ENCODE measurements at regions not wholly inside any gene's neighbourhood (a gene's known extent, or its start where the extent isn't known, plus 50 kb on each side); places are given as distances from the start of the nearest gene placed in this dataset.

DNA sequence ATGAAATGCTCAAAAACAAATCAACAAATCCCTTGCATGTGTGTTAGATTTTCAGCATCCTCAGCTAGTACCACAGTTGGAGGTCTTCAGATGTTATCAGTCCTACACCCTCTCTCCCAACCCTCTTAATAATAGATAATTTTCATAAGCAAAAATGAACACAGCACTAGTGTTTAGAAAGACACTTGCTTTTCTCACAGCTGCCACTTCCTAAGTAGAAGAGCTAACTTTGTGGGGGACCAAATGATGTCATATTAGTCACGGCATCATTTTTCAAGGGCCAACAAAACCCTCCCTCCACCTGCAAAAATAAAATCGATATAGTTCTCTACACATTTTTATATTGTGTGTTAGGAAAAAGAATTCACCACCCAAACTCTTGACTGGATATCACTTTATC, 163.5 kb upstream of the GYPA start:
- ATAC-seq = no peak

DNA sequence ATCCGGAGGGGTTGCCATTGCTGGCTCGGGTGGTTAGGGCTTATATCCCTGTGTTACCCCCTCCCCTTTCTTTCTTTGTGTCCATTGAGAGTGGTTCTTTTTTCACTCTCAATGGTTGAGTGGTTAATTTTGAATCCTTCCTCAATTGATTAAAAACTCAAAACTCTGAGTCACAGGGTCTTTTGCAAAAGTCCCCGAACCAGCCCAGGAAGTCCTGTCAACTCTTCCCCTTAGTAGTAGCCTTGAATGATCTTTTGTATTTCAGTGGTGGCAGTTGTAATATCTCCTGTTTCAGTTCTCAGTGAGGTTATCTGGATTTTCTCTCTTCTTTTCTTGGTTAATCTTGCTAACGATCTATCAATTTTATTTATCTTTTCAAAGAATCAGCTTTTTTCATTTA, 170.0 kb upstream of the GYPA start:
- no peak for ATAC-seq

DNA sequence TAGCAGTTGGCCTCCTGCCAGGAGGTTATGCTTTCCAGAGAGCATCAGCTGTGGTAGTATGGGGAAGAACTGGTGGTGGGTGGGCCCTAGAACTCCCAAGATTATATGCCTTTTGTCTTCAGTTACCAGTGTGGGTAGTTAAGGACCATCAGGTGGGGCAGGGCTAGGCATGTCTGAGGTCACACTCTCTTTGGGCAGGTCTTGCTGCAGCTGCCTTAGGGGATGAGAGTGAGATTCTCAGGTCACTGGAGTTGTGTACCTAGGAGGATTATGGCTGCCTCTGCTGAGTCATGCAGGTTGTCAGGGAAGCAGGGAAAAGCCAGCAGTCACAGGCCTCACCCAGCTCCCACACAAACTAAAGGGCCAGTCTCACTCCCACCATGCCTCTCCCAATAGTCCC, 172.9 kb upstream of the GYPA start:
- no peak for ATAC-seq

DNA sequence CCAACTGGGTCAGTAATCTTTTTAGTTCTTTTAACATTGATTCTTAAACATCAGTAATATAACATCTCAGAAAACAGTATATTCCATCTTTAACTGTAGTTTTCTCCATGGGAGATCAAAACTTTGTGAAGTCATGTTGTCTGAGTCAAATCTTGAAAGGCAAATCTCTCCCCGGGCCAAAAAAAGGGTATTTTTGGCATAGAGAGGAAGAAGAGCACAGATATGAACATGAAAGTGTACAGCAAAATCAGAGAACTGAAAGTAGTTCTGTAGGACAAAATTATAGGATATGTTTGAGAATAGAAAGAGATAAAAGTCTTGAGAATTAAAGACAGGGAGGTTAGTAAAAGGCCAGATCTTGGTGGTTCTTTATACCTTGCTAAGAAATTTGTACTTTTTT, 176.4 kb upstream of the GYPA start:
- ATAC-seq = no peak

DNA sequence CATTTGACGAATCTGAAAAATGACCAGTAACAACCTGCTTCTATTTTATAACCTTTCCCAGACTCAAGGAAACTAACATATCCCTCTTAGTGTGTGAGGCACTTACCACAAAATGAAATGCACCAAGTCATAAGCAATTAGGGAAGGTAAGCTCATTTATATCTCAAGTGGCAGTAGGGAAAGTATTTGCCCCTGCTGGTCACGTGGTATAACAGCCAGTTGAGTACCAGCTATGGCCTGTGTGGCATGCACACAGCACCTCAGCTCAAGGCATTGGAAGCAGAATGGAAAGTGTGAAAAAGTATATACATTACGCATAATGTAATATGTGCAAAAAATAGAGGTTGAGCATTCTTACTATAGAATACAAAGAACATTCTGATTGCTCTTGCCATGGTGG, 178.3 kb upstream of the GYPA start:
- ATAC-seq = no peak

DNA sequence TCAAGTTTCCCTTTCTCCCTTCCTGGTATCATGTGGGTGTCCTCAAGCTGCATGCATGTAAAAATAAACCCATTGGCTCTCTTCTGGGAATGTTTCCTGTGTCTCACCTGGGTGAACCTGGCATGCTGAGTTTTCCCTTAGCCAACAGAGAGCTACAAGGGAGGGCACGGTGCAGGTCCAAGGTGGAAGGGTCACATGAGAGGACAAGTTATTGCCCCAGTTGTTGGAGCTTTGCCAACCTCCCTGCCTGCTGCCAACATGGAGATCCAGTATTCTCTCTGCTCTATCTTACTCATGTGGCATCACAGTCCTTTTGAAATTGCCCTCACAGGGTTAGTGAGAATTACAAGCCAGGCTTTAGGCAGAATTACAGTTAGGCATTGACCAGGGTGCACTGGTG, 196.1 kb upstream of the GYPA start:
- ATAC-seq = no peak

DNA sequence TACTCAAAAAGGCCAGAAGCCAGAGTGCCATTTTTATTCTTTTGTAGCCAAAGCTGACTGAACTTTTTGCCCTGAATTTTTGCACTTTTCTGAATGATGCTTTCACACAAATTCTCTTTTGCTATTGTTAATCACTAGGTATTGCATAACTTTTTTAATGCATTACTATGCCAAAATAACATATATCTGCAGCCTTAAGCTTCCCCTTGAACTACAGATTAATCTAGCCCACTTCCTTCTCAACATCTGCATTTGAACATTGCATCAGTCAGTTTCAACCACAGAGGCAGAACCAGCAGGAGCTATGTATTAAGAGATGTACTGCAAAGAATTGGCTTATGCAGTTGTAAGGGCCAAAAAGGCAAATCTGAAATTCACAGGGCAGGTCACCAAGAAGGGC, 197.6 kb upstream of the GYPA start:
- no peak for ATAC-seq

DNA sequence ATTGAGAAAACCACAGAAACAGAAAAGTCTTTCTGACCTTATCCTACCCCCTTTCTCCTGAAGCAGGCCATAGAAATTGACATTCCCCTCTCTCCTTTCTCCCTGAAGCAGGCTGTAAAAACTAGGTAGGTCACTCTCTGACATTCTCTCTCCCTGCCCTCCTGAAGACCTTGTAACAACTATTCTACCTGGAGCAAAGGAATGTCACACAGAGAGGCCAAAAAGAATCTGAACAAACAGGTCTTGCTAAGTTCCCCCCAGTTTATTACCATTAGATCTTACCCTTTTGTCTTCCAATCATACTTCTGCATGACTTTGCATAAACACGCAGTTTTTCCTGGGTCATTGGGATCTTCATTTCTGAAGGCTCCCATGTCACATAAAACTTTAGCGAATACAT, 198.3 kb upstream of the GYPA start:
- no peak for ATAC-seq

DNA sequence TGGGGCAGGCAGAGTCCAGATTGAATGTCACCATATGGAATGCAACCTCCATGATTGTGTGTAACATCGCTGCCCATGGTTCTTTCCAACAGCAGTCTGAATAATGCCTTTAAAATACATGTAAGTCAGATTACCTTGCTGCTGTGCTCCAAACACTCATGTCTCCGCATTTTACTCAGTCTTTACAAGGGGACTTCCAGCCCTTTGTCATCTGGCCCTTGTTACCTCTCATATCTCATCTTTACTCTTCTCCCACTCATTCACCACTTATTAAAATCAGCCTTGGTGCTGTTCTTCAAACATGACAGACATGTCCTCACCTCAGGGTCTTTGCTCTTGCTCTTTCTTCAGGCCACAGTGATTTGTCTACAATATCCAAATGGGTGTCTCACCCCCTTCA, 200.4 kb upstream of the GYPA start:
- ATAC-seq = no peak

DNA sequence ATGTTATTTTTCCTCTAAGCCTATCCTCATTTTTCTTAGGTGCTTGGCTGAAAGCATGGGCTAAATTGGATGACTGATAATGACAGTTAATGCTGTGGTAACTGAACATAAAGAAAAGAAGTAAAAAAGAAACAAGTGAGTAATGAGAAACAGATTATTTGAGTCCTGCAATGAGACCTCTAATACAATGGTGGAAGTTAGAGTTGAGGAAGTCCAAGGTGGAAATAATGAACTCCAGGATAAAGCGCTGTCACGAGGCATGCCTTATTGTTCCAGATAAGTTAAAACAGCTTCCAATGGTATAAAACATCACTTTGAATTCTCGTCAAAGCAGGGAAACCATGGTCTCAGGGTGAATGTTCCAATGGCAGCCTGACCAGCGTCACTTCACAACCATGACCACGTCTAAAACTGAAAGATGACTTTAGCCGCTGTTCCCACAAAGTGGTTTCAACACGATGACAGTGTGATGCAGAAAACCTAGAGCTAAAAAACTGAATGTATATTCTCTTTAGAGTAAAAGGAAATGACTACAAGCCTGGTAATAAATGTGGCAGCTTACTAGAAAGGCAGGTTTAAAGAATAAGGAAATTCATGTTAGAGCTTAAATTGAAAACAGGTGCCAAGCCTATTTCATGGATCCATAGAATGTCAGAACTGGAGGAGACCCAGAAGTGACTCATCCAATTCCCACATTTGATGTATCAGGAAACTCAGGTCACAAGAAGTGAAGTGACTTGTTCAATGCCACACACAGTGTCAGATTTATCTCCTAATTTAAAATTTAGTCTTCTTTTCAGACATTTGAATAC, 202.6 kb upstream of the GYPA start:
- ATAC-seq = no peak

DNA sequence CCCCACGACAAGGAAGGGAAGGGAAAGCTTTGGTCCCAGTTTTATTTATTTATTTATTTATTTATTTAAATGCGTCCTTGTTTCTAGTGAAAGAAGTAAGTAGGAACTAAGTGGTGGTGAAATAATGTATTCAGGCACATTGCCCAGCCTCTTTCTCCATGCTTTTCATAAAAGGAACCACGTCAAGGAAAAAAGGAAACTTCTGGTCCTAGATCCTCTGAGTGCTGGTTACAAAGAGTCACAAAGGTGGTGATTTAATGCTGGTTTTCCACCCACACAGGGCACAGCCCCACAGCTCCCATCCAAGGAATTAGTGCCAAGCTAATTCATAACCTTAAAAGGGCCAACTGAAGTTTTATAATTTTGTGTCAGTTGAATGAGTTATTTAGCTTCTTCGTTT, 206.6 kb upstream of the GYPA start:
- ATAC-seq = no peak

DNA sequence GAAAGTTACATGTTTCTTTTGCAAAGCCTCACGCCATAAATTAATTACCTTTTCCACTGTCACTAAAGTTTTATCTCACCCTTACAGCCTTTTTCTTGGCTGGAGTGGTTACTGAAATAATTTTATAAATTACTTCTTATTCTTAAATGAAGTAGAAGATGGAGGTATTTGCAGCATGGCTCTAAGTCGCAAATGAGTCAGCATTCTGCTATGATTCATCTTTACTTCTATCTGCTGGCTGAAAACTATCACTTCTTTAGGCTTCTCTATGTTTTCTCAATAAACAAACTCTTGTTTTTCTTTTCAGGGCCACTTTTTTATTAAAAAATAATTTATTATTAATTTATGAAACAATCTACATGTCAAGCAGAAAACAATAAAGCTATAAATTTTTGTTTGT, 210.2 kb upstream of the GYPA start:
- ATAC-seq = no peak

DNA sequence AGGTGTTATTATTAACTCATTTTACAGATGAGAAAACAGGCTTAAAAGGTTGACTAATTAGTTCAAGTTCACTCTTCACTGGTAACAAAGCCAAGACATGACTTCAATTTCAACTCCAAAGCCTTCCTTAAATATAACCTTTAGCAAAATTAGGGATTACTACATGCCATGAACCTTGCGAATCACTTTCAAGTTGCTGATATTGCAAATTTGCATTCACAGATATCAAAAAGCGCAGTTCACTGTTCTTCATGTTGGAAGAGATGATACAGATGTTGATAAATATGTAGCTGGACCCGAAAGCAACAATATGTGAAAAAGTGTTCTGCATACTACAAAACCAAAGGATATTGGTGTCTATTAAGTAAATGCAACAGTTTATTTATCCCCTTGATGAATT, 210.8 kb upstream of the GYPA start:
- no peak for ATAC-seq

DNA sequence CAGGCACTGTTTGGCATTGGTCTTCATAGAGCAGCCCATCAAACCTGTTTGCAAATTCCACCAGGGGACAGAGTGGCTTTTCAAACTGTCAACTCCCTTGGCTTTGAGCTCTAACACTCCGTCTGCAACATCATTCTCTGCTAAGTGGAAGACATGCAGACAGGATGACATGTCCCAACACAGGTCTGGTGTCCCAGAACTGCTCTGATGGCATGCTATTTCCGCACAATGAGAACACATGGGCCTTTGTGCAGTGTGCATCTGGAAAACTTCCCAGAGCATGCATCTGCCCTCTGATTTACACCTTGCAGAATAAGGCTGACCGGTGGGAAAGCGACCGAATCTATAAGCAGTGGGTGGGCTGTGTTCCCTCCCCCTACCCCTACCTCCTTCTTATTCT, 212.8 kb upstream of the GYPA start:
- no peak for ATAC-seq

DNA sequence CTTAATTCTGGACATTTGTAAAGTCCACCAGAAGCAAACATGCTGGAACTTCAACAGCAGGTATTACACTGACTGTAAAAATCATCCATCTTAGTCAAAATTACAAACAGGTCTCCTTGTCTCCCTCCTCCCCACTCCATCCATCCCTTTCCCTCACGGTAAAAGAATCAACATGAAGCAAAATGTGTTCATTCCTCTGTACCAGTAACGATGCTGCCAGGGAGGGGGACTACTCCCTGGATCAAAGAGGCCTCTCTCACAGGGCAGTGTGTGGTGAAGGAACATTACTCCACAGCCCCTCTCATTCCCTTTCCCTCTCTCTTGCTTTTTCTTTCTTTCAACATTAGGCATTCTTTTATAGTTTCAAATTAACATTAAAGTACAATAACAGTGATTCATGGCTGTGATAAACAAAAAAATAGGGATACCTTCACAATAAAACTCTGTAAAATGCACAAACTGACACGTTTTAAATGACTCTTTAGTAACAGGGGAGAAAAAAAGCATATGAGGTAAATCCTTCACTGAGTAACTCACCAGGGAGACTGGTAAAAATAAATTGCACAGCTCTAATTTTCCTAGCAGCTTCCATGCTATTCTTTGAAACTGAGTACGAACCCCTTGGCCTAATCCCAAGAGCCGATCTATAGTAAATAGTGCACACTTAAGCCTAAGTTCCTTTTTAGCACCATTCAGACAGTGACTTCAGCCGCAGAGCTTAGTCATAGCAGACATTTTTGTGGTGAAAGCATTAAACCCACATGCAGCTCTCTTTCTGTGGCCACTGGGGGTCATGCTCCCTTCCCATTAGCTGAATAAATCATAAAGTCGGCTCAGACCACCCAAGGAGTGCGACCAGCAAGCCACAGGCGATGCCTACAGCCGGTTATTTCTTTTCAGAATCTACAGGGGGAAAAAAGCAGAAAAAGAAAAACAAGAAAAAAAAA, 215.6 kb upstream of the GYPA start:
- ATAC-seq = no peak

DNA sequence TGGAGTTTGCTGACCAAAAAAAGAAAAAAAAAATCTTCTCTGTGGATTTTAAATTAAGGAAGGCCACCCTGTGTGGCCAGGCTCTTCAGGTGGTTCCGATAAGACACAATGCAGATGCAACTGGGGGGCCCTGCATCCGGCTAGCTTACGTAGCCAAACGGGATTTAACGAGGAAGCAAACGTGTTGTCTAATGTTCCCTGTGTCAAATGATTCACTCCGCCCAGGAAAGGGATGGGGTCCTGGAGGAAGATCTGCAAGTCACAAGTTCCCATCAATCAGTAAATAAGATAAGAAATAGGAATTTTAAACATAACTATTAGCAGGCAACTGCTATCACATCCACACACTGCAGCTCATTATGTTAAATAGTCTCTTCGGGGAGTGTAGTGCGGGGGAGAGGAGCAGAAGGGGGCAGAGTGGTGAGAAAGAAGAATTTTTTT, 216.4 kb upstream of the GYPA start:
- no peak for ATAC-seq

DNA sequence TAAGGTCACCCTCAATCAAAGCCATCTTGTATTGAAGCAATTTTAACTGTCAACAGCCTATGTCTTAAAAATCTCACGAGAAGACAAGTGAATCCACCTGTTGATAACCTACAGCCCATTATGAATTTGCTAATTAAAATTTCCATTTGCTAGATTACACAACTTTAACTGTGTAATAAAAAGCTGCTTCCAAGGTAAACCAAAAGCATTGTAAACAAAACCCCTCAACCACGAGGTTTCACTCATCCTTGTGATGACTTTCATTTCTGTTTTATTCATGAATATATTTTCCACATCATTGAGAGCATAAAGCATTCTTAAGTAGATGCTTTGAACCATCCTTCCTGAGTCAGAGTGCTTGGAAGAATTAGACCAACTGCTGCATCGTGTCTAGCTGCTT, 217.5 kb upstream of the GYPA start:
- ATAC-seq = no peak

DNA sequence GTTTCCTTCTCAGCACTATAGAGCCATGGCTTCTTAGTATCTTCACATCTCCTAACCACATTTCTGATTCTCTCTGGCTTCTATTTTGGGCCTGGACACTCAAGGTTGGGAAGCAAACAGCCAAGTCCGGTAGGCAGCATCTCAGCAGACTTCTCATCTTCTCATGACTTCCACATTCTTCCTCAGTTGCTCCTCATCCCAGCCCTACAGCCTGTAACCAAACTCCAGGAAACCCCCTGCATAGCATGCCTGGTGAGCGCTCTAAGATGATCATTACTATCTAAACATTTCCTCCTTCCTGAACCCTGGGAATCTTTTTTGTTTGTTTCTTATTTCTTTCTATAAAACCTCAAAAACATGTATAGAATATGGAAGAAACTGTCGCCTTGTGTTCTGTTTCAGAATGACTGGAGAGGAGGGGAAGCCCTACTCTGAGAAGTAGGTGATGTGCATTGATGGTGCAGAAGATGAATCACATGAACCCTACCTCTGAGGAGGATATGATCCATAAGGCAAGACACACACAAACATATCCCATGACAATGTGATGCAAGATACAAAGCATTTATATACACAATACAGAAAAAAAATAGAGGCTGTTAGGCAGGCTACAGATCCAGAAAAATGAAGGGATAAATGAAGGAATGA, 219.8 kb upstream of the GYPA start:
- ATAC-seq = no peak

DNA sequence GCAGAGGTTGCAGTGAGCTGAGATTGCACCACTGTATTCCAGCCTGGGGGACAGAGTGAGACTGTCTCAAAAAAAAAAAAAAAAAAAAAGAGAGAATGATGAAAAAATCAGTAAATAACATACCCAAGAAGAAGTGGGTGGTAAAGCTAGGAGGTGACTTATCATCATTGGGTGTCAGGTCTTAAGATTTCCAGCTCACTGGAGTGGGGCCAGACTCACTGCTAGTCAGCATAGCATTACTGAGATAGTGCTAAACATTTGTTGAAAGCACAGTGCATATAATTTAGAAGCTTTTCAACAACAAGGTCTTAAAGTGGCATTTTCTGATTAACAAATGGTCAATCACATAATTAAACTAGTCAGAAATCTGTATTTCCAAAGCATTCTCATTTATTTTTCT, 221.8 kb upstream of the GYPA start:
- ATAC-seq = no peak

DNA sequence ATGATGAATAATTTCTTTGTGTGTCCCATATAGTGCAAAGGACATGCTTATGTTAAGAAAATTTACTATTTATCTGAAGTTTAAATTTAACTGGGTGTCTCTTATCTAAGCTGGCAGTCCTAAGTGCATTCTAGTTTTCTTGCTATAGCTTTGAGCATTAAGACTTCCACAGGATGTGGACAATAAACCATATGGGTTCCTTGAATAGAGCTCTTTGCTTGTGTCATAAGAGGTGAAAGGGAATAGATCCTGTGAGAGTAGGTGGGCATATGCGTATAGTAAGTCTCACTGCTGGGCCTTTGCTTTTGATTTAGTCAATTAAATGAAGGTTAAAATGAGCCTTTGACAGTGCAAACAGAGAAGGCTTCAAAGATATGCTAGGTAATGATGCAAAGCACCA, 223.4 kb upstream of the GYPA start:
- no peak for ATAC-seq

DNA sequence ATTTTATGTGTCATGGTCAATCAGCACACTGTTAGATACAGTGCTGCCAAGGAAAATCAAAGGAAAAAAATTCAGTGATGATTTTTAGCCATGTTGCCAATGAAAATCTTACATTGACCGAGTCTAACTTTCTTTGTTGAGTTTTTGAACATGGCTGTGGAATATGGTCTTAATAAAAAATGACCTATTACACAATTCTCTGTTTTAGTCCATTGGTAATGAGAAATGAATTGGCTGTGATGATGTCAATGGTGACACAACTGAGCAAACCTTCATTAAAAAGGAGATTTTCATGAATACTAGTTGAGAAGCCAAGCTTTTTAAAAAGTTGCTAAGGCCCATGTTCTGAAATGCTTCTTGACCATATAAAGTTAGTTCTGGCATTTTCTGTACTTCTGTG, 225.9 kb upstream of the GYPA start:
- no peak for ATAC-seq

DNA sequence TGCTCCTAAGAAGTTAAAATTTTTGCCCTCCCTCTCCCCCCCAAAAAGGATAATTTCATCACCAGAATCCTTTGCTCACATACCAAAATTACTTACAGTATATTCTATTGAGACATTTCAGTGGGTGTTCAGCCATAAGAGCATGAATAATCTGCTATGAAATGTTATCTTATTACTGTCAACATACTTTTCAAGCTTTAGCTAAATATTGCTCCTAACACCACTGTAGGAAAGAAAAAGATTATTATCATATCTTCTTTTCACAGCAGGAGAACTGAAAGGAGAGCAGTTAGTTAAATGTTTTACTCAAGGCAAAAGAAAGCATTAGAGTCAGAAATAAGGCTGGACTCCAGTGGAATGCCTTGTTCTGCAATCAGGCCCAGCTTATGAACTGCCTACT, 231.0 kb upstream of the GYPA start:
- ATAC-seq = no peak

DNA sequence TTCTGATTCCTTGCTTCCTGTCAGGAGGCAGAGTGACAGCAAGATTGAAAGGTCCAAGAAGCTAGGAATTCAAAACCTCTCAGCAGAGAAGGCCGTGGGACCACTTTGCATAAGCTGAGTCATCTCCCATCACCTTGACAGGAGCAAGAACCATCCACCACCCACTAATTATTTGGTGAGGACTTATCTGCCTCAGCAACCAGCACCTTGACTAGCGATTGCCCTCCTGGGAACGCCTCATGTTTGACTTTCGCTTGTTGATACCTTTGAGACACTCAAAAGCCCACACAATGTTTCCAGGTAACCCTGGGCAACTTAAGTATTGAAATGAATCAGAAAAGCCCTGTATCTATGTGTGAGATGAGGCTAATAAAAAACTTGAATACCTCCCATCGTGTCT, 233.5 kb upstream of the GYPA start:
- peak in 1 of 2 donors; percentile 24 for ATAC-seq

DNA sequence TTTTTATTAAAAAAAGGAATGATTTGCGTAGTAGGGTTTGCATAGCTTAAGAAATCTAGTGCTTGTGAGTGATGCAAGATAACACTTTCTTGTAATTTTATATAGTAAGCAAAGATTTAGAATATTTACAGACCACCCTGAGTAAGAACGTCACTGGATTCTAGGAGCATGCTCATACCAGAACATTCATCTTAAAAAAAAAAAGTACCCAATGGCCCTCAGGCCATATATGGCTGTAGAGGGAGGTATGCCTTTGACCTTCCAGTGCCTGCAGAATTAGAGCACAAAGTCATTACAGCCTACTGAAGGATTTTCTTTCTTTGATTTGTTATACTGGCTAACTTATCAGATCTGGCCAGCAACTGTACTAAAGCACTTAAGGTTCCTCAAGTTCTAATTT, 236.3 kb upstream of the GYPA start:
- ATAC-seq = no peak

Measured in activated CD4-positive, CD25-positive, alpha-beta regulatory T cell treated with anti-CD3 and anti-CD28 coated beads, Interleukin-2, amount 50 U/mL, for 24 hours (primary cell).